ENCODE measurements at regions not wholly inside any gene's neighbourhood (a gene's known extent, or its start where the extent isn't known, plus 50 kb on each side); places are given as distances from the start of the nearest gene placed in this dataset.

GRCh38 chr7:9856668-9857067, 1117.0 kb upstream of the PHF14 start:
- no peak for DNase-seq (ENCODE audit: low read depth)

GRCh38 chr7:9863545-9863944, 1110.1 kb upstream of the PHF14 start:
- no peak for DNase-seq (ENCODE audit: low read depth)

GRCh38 chr7:9869151-9869550, 1104.5 kb upstream of the PHF14 start:
- DNase-seq (ENCODE audit: low read depth), result no peak

- DNase-seq (ENCODE audit: low read depth), result no peak
Measured at GRCh38 chr7:9869566-9869965, 1104.1 kb upstream of the PHF14 start.

- DNase-seq (ENCODE audit: low read depth), result no peak
Measured at GRCh38 chr7:9870674-9871073, 1103.0 kb upstream of the PHF14 start.

- DNase-seq (ENCODE audit: low read depth), result no peak
Measured at GRCh38 chr7:9874182-9874581, 1099.5 kb upstream of the PHF14 start.

GRCh38 chr7:9876053-9876452, 1097.6 kb upstream of the PHF14 start:
- no peak for DNase-seq (ENCODE audit: low read depth)

GRCh38 chr7:9889554-9889953, 1084.1 kb upstream of the PHF14 start:
- DNase-seq (ENCODE audit: low read depth), result no peak

GRCh38 chr7:9890092-9890491, 1083.6 kb upstream of the PHF14 start:
- no peak for DNase-seq (ENCODE audit: low read depth)

GRCh38 chr7:9891056-9891455, 1082.6 kb upstream of the PHF14 start:
- DNase-seq (ENCODE audit: low read depth), result no peak

GRCh38 chr7:9900339-9900738, 1073.3 kb upstream of the PHF14 start:
- DNase-seq (ENCODE audit: low read depth), result no peak

- no peak for DNase-seq (ENCODE audit: low read depth)
Measured at GRCh38 chr7:9921326-9921725, 1052.3 kb upstream of the PHF14 start.

GRCh38 chr7:9937944-9938631, 1035.6 kb upstream of the PHF14 start:
- DNase-seq (ENCODE audit: low read depth), result no peak

GRCh38 chr7:9939176-9939575, 1034.5 kb upstream of the PHF14 start:
- DNase-seq (ENCODE audit: low read depth), result no peak

- no peak for DNase-seq (ENCODE audit: low read depth)
Measured at GRCh38 chr7:9945131-9945530, 1028.5 kb upstream of the PHF14 start.

- DNase-seq (ENCODE audit: low read depth), result no peak
Measured at GRCh38 chr7:9945857-9946256, 1027.8 kb upstream of the PHF14 start.

- DNase-seq (ENCODE audit: low read depth), result no peak
Measured at GRCh38 chr7:9955138-9955537, 1018.5 kb upstream of the PHF14 start.

GRCh38 chr7:9958486-9958885, 1015.2 kb upstream of the PHF14 start:
- DNase-seq (ENCODE audit: low read depth), result no peak

- no peak for DNase-seq (ENCODE audit: low read depth)
Measured at GRCh38 chr7:9960460-9960859, 1013.2 kb upstream of the PHF14 start.

GRCh38 chr7:9961161-9961922, 1012.3 kb upstream of the PHF14 start:
- DNase-seq (ENCODE audit: low read depth), result no peak

GRCh38 chr7:9962742-9963141, 1010.9 kb upstream of the PHF14 start:
- DNase-seq (ENCODE audit: low read depth), result no peak

- no peak for DNase-seq (ENCODE audit: low read depth)
Measured at GRCh38 chr7:9978106-9979064, 995.3 kb upstream of the PHF14 start.
